ENCODE measurements at regions not wholly inside any gene's neighbourhood (a gene's known extent, or its start where the extent isn't known, plus 50 kb on each side); places are given as distances from the start of the nearest gene placed in this dataset.

- no peak for TF ChIP-seq TAF1 (conservative IDR thresholded peaks at IDR 0.05)
- TF ChIP-seq FOXA1 (IDR thresholded peaks at IDR 0.05), result no peak
- TF ChIP-seq MAX (IDR thresholded peaks at IDR 0.05), result no peak
- no peak for TF ChIP-seq CTCF (IDR thresholded peaks at IDR 0.05; ENCODE audit: low read depth, low read length, missing input control)
- TF ChIP-seq GABPA (IDR thresholded peaks at IDR 0.05 in 1 of 2, conservative IDR thresholded peaks at IDR 0.05 in 1 of 2), result no peak
- TF ChIP-seq HNF4A (conservative IDR thresholded peaks at IDR 0.05), result no peak
Observed at GRCh38 chr12:29996993-29997392, 213.3 kb upstream of the TMTC1 start (continued).

GRCh38 chr12:29992366-29992765 lies 208.6 kb upstream of the TMTC1 start:
- Histone ChIP-seq H3K9me3 (ENCODE audit: control insufficient read depth in 4 of 4, low read length in 3 of 4) (no peaks in the 10 kb centered on the region), H3K27me3 (ENCODE audit: control insufficient read depth in 4 of 4, insufficient read depth in 4 of 4, low read length in 3 of 4) (no peaks in the 10 kb centered on the region), H3K36me3 (ENCODE audit: control insufficient read depth in 4 of 4, insufficient read depth in 3 of 4, low read depth in 1 of 4, low read length in 3 of 4) (no peaks in the 10 kb centered on the region), H3K4me3 (ENCODE audit: low read depth in 1 of 3, low read length in 3 of 3) (no peak overlapping the region), H3K9ac (ENCODE audit: low read depth in 1 of 2, low read length in 2 of 2) (no peak overlapping the region), H3K4me1 (ENCODE audit: control insufficient read depth in 4 of 4, insufficient read depth in 4 of 4, low read length in 3 of 4) (no peaks in the 10 kb centered on the region), H3K27ac (ENCODE audit: low read depth in 1 of 2, low read length in 2 of 2) (no peak overlapping the region)
- DNase-seq (ENCODE audit: low spot score), result no peak
- WGBS, result 47% methylated on average over 2 of the region's 2 CpGs
- TF ChIP-seq RXRA (IDR thresholded peaks at IDR 0.05), result no peak
- no peak for TF ChIP-seq ATF3 (IDR thresholded peaks at IDR 0.05)
- no peak for TF ChIP-seq JUND (IDR thresholded peaks at IDR 0.05)
- TF ChIP-seq MAX (IDR thresholded peaks at IDR 0.05), result no peak
- no peak for TF ChIP-seq TAF1 (conservative IDR thresholded peaks at IDR 0.05)
- TF ChIP-seq FOXA2 (IDR thresholded peaks at IDR 0.05), result no peak
- no peak for TF ChIP-seq HNF4G (IDR thresholded peaks at IDR 0.05)
- TF ChIP-seq CTCF (IDR thresholded peaks at IDR 0.05; ENCODE audit: low read depth, low read length, missing input control), result no peak
- no peak for TF ChIP-seq GABPA (IDR thresholded peaks at IDR 0.05 in 1 of 2, conservative IDR thresholded peaks at IDR 0.05 in 1 of 2)
- no peak for TF ChIP-seq HNF4A (conservative IDR thresholded peaks at IDR 0.05)
- no peak for TF ChIP-seq RAD21 (IDR thresholded peaks at IDR 0.05)
- TF ChIP-seq REST (IDR thresholded peaks at IDR 0.05), result no peak
- no peak for TF ChIP-seq YY1 (IDR thresholded peaks at IDR 0.05)
- no peak for TF ChIP-seq SP1 (IDR thresholded peaks at IDR 0.05)
- no peak for TF ChIP-seq FOXA1 (IDR thresholded peaks at IDR 0.05)
- no peak for TF ChIP-seq ZBTB33 (IDR thresholded peaks at IDR 0.05)
- TF ChIP-seq EGR1 (IDR thresholded peaks at IDR 0.05; ENCODE audit: low read depth in 2 of 2), result no peak
- no peak for TF ChIP-seq NR2F2 (IDR thresholded peaks at IDR 0.05)
